KMS-11 (cell line): ENCODE measurements at regions not wholly inside any gene's neighbourhood (a gene's known extent, or its start where the extent isn't known, plus 50 kb on each side); places are given as distances from the start of the nearest gene placed in this dataset.

Experiments
- H2AFZ ChIP-seq: fragments of 200-600 bp; sonication (generic); 2 replicates; pipeline ENCODE4 v1.6.1; 2016; ENCODE audit warnings: antibody characterized with exemption, mixed run types, low read depth
- H3K27ac ChIP-seq: fragments of 200-600 bp; sonication (generic); 2 replicates; pipeline ENCODE4 v1.6.1; 2016; ENCODE audit warnings: mild to moderate bottlenecking, mixed run types
- H3K27me3 ChIP-seq: fragments of 200-600 bp; sonication (generic); 2 replicates; pipeline ENCODE4 v1.6.1; 2017; ENCODE audit warnings: mild to moderate bottlenecking, low read depth, mixed run types, moderate library complexity; ENCODE audit not compliant: insufficient read depth
- H3K36me3 ChIP-seq: fragments of 200-600 bp; sonication (generic); 2 replicates; pipeline ENCODE4 v1.6.1; 2017; ENCODE audit warnings: mild to moderate bottlenecking, mixed run types; ENCODE audit not compliant: insufficient read depth
- H3K4me1 ChIP-seq: fragments of 200-600 bp; sonication (generic); 2 replicates; pipeline ENCODE4 v1.6.1; 2016; ENCODE audit warnings: mild to moderate bottlenecking, low read depth, mixed run types; ENCODE audit not compliant: poor library complexity, severe bottlenecking
- H3K4me2 ChIP-seq: fragments of 200-600 bp; sonication (generic); 2 replicates; pipeline ENCODE4 v1.7.0; 2016; ENCODE audit warnings: mild to moderate bottlenecking, mixed run types
- H3K4me3 ChIP-seq: fragments of 200-600 bp; sonication (generic); IDR thresholded peaks from 2 replicates; pipeline ENCODE4 v1.6.1; 2017; ENCODE audit warnings: low read depth, low read length, mixed read lengths; ENCODE audit not compliant: insufficient read depth
- H3K79me2 ChIP-seq: fragments of 200-600 bp; sonication (generic); 2 replicates; pipeline ENCODE4 v1.6.1; 2016; ENCODE audit warnings: low read depth, mixed run types; ENCODE audit not compliant: insufficient read depth
- H3K9ac ChIP-seq: fragments of 200-600 bp; sonication (generic); 2 replicates; pipeline ENCODE4 v1.6.1; 2016; ENCODE audit warnings: mild to moderate bottlenecking, mixed run types
- H4K20me1 ChIP-seq: fragments of 200-600 bp; sonication (generic); 2 replicates; pipeline ENCODE4 v1.6.1; 2016; ENCODE audit warnings: mild to moderate bottlenecking, mixed run types; ENCODE audit not compliant: insufficient read depth
- CTCF ChIP-seq: fragments of 200-600 bp; sonication (generic); conservative IDR thresholded peaks from 2 replicates; pipeline ENCODE4 v1.6.1; 2017; ENCODE audit warnings: low read depth, mild to moderate bottlenecking, antibody characterized with exemption, low read length, moderate library complexity, mixed read lengths

GRCh38 chr6:142530566-142530965, 228.8 kb downstream of the ADGRG6 start:
- no peak overlapping the region for H3K9ac ChIP-seq
- H3K4me1 ChIP-seq, result no peaks in the 10 kb centered on the region
- TF ChIP-seq CTCF, result no peak
- H3K4me3 ChIP-seq, result no peak overlapping the region
- H3K27ac ChIP-seq, result no peak overlapping the region
- no peaks in the 10 kb centered on the region for H3K79me2 ChIP-seq
- H4K20me1 ChIP-seq, result no peaks in the 10 kb centered on the region
- H3K27me3 ChIP-seq, result no peaks in the 10 kb centered on the region
- H2AFZ ChIP-seq, result no peak overlapping the region
- no peak overlapping the region for H3K4me2 ChIP-seq
- H3K36me3 ChIP-seq, result no peaks in the 10 kb centered on the region

- Histone ChIP-seq H3K9ac (no peak overlapping the region), H3K79me2 (no peaks in the 10 kb centered on the region)
These were observed 229.9 kb downstream of the ADGRG6 start for GRCh38 chr6:142531727-142532126.

GRCh38 chr6:142534076-142534475, 232.3 kb downstream of the ADGRG6 start:
- H3K79me2 ChIP-seq, result no peaks in the 10 kb centered on the region
- no peak overlapping the region for H3K27ac ChIP-seq
- no peak overlapping the region for H3K4me3 ChIP-seq
- H4K20me1 ChIP-seq, result no peaks in the 10 kb centered on the region
- H3K9ac ChIP-seq, result no peak overlapping the region
- H2AFZ ChIP-seq, result no peak overlapping the region
- no peak for TF ChIP-seq CTCF
- no peaks in the 10 kb centered on the region for H3K4me1 ChIP-seq
- H3K4me2 ChIP-seq, result no peak overlapping the region
- no peaks in the 10 kb centered on the region for H3K27me3 ChIP-seq
- no peaks in the 10 kb centered on the region for H3K36me3 ChIP-seq

More at GRCh38 chr6:142531727-142532126, 229.9 kb downstream of the ADGRG6 start:
- no peaks in the 10 kb centered on the region for H3K27me3 ChIP-seq
- H3K36me3 ChIP-seq, result no peaks in the 10 kb centered on the region
- no peaks in the 10 kb centered on the region for H4K20me1 ChIP-seq
- no peak overlapping the region for H3K4me3 ChIP-seq
- no peak overlapping the region for H3K4me2 ChIP-seq
- no peak for TF ChIP-seq CTCF
- H2AFZ ChIP-seq, result no peak overlapping the region
- no peaks in the 10 kb centered on the region for H3K4me1 ChIP-seq
- H3K27ac ChIP-seq, result no peak overlapping the region

- Histone ChIP-seq H3K27me3 (no peaks in the 10 kb centered on the region), H3K79me2 (no peaks in the 10 kb centered on the region), H4K20me1 (no peaks in the 10 kb centered on the region), H3K4me3 (no peak overlapping the region), H3K4me2 (no peak overlapping the region), H3K9ac (no peak overlapping the region), H3K27ac (no peak overlapping the region), H2AFZ (no peak overlapping the region), H3K36me3 (no peaks in the 10 kb centered on the region), H3K4me1 (no peaks in the 10 kb centered on the region)
- TF ChIP-seq CTCF, result no peak
These were observed 232.7 kb downstream of the ADGRG6 start for GRCh38 chr6:142534484-142534883.
